HG02884 (cell line): ENCODE measurements at regions not wholly inside any gene's neighbourhood (a gene's known extent, or its start where the extent isn't known, plus 50 kb on each side); places are given as distances from the start of the nearest gene placed in this dataset.
"Not testable (repeated sequence)": the region's sequence is repeated elsewhere in the genome, so short reads cannot be mapped to it uniquely, and the experiment has no call there.

Experiments used
- ATAC-seq: cut with Tn5 transposase; IDR thresholded peaks from one replicate; pipeline ENCODE4 v1.9.1; 2021; ENCODE audit warnings: mild to moderate bottlenecking, moderate library complexity; ENCODE audit not compliant: unreplicated experiment

GRCh38 chr2:125185691-125186270, 1160.7 kb downstream of the CNTNAP5 start:
- ATAC-seq, result no peak

GRCh38 chr2:125207431-125207830, 1182.3 kb downstream of the CNTNAP5 start:
- no peak for ATAC-seq

GRCh38 chr2:125216321-125216720, 1191.2 kb downstream of the CNTNAP5 start:
- no peak for ATAC-seq

DNA sequence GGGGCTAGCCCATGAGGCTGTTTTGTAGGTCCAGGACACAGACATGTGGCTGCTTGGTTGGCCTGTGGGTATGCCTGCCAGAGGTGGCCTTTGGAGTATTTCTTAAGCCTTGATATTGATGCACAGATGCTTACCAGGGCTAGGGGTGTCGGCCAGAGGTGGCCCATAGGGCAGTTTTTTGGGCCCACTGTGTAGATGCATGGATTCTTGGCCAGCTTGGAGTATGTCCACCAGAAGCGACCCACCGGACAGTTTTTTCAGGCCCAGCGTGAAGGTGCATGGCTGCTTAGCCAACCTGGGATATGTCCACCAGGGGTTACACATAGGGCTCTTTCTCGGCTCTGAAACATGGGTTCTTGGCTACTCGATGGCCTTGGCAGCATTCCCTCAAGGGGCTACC, 1199.1 kb downstream of the CNTNAP5 start:
- ATAC-seq, result no peak

DNA sequence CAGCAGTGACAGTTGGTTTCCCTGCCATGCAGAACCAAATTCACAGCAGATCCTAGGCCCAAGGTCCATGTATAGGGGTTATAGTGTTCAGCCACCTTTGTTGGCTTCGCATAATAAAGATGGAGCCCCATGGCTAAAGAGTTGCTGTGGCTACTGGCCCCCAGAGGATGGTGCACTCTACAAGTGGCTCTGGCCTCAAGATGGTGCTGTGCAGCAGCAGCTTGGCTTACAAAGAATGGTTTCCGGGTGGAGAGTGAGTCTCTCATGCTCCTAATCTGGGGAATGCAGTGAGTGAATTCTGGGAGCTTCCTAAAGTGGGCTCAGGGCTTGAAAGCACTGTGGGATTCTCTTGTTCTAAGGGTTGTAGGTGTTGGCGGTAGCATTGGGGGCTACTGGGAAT, 1199.7 kb downstream of the CNTNAP5 start:
- ATAC-seq, result no peak

DNA sequence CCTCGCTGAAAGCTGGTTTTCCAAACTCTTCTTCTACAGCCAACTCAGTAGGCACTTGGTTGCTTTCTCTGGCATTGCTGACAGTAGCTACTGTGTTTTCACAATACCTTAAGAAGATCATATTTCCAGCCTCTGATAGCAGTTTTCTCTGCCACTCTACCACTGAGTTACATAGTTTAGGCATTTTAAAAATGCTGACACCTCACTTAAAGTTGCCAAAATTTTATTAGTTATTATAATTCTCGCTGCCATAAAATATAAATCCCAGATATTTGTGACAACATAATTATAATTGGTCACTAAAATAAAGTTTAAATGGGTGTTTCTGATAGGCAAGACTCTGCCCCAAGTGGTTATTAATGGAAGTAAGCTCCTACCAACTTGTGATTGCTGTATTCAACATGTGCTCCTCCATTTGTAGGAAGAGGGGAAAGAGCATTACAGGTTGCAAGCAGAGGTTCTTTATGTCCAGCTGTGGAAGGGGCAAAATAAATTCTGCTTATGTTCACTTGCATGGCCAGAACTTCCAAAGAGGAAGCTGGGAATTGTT, 1202.8 kb downstream of the CNTNAP5 start:
- ATAC-seq, result no peak

DNA sequence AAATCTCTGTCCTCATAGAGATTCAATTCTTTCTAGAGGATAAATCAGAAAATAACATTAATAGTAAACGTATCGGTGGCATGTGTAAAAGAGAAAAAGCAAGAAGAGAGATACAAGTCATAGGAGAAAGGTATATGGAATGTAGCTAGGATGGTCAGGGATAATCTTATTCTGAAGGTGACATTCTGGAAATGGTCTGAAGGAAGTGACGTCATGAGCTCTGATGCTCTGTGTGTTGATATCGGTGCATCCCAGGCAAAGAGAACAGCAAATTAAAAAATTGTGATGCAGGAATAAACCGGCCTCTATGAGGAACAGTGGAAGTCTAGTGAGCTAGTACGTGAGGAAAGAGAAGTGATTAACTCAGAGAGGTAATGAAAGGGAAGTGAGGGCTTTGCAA, 1215.8 kb downstream of the CNTNAP5 start:
- no peak for ATAC-seq

DNA sequence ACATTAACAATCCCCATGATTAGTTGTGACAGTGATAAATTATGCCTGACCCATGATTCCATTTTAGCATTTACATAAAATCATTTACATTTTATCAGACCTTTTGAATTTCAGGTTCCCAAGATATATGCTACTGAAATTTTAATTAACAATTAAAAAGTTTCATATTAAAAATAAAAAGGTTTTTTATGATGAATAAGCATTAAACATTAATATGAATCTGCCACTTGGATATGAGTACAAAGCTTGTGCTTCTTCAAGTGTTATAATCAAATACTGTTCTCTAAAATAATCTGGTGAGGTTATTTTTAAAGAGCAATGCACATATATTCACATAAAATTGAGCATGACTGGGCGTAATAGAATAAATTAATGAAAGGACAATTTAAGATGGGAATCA, 1218.0 kb downstream of the CNTNAP5 start:
- no peak for ATAC-seq

DNA sequence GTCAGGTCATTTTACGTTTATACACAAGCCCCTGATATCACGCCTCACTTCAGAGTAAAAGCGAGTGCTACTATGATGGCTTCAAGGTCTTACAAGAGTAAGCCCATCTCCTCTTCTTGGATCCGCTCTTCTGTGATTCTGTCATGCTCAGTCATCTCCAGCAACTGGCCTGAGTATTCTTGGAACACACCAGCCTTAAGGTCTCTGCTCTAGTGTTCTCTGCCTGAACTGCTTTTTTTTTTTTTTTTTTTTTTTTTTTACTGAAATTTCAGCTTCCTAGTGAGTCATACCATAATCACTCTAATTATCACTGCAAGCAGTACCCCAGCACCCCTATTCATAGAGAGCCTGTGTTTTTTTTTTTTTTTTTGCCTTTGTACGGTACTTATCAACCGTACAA, 1228.9 kb downstream of the CNTNAP5 start:
- no peak for ATAC-seq

- ATAC-seq, result no peak
These were observed 1234.4 kb downstream of the CNTNAP5 start for GRCh38 chr2:125259451-125259850.

DNA sequence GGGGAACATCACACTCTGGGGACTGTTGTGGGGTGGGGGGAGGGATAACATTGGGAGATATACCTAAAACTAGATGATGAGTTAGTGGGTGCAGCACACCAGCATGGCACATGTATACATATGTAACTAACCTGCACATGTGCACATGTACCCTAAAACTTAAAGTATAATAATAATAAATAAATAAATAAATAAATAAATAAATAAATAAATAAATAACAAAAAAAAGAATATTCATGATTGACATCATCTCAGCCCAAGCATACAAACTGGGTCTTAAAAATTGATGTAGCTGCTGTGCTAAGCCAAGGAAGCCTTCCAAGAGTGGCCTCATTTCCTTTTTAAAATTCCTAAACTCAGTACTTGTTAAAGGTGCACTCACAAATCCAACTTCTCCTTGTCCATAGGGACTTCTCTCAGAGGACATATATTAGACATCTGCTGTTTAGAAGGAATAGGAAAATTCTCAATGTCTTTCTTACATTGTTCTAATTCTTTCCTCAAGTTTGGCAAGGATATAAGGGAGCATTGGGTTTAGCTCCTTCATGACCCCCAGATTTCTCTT, 1235.4 kb downstream of the CNTNAP5 start:
- ATAC-seq, result not testable (repeated sequence)

DNA sequence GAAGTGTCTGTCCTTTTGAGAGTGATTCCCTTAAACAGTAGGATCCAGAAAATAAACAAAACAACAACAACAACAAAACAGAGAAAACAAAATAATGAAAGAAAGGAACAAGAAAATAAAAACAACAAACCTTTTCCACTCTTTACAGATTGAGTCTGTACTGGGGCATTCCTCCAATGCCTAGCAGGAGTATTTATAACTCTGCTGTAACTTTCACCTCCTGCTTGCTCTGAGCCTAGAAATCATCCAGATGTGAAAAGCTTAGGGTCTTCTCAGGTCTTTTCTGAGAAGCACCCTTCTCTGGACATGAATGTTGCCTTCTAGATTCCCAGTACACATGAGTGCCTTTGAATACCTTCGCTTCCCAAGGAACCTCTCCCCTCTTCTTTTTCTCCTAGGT, 1239.4 kb downstream of the CNTNAP5 start:
- no peak for ATAC-seq

DNA sequence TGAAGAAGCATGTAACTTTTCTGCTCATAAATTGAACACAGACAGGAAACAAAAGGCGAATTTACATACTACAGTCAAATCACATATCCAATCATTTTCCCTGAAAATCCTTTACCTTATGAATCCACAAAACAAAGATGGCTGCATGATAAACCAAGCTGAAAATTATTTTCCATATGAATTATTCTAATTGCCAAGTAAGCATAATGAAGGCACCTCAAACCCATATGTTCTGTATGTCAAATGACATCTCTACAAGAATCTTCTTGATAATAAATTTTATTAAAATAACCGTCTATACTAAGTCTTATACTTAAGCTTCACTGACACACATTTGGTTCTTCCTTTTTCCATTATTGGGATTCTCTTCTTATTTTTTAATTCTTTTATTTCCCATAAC, 1242.6 kb downstream of the CNTNAP5 start:
- no peak for ATAC-seq

- no peak for ATAC-seq
These were observed 1247.6 kb downstream of the CNTNAP5 start for GRCh38 chr2:125272651-125273050.

DNA sequence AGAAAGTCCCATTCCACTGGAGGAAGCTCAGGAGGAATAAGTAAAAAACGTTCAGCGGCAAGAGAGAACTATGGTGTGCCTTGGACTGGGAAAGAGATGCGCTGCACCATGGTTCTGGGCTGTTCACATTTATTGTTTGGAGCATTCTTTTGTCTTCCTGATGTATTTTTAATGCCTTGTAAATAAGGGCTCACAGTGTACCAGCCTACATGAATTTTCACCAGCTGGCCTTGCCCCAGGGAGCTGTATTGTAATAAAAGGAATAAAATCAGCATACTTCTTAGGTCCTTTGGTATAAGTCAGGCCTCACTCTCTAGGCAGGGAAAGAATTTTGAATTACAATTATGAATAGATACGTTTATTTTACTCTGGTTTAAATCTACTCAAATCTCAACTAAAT, 1249.6 kb downstream of the CNTNAP5 start:
- ATAC-seq, result no peak

GRCh38 chr2:125280265-125280664, 1255.2 kb downstream of the CNTNAP5 start:
- ATAC-seq, result no peak

GRCh38 chr2:125281242-125281641, 1256.2 kb downstream of the CNTNAP5 start:
- no peak for ATAC-seq

DNA sequence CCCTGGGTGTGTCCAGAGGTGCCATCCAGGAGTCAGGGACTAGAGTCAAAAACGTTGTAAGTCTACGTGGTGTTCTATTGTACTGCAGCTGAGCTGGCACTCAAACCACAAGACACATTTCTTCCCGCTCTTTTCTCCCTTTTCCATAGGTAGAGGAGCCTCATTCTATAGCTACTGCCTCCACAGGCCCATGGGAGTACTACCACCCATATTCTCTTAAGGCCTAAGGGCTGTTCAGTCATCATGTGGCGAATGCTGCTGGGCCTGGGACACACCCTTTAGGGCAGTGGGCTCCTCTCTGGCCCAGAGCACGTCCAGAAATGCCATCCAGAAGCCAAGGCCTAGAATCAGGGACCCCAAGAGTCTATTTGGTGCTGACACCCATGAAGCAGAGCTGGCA, 1271.7 kb downstream of the CNTNAP5 start:
- ATAC-seq, result no peak

DNA sequence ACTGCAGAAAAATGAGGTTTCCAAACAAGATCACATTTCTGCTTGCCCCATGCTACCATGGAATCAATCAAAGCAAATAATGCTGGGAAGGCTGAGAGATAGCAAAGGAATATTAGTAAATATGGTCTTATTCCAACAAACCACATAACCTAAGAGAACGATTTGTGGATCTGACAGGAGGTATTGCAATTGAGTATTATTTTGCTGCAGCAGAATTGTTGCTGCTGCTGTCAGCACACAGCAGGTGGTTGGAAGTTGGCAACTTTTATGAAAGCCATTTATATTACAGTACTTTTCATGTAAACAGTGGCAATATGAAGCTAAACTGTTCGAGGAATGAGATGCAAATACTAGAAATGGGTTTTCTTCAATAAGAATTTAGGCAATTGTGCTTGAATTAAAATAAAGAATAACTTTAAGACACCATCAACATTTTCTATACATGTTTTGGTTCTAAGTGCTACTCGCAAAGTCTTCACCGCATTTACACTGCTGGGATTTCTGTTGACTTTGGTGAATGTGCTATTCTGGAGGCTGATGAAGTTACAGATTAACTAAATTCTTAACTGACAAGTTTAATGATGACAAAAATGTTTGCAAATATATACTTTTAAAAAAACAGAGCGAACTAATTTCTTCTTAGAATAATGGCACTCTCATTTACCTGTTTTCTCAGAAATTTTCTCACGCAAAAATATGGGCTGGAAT, 1285.7 kb downstream of the CNTNAP5 start:
- no peak for ATAC-seq

- ATAC-seq, result no peak
These were observed 1287.3 kb downstream of the CNTNAP5 start for GRCh38 chr2:125312342-125312741.

DNA sequence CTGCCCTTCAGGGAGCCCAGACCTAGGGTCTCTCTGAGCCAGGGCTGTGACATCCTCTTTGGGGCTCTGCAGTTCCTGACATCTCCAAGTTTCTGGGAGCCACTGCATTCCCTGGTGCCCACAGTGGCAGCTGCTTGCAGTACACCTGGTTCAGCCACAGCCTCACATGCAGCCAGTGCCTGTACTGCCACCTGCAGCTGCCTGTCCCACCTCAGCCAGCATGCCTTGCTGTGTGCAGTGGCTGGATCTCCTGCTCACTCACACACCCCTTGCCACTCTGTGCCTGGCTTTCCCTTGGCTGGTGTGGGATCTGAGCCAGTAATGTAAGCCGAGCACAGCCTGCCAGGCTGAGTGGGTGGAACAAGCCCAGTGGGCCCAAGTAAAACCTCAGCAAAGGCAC, 1288.7 kb downstream of the CNTNAP5 start:
- ATAC-seq, result no peak

GRCh38 chr2:125318740-125319139, 1293.7 kb downstream of the CNTNAP5 start:
- no peak for ATAC-seq
